ENCODE measurements at regions not wholly inside any gene's neighbourhood (a gene's known extent, or its start where the extent isn't known, plus 50 kb on each side); places are given as distances from the start of the nearest gene placed in this dataset.

GRCh38 chr2:149733936-149734685 lies 146.5 kb upstream of the MMADHC start:
- ATAC-seq (ENCODE audit: low read depth in 2 of 2) (no peak), DNase-seq (no peak)
- Histone ChIP-seq H3K4me3 (ENCODE audit: low read depth, low read length) (no peak overlapping the region), H3K9me3 (ENCODE audit: control insufficient read depth in 2 of 2, low read length in 2 of 2) (no peaks in the 10 kb centered on the region), H3K36me3 (ENCODE audit: control insufficient read depth, insufficient read depth, low read length) (no peaks in the 10 kb centered on the region), H3K27ac (ENCODE audit: insufficient read depth, low read length, poor library complexity, severe bottlenecking) (no peak overlapping the region), H3K27me3 (ENCODE audit: control insufficient read depth, insufficient read depth, low read length) (no peaks in the 10 kb centered on the region), H3K4me1 (ENCODE audit: control insufficient read depth, insufficient read depth, low read length, poor library complexity, severe bottlenecking) (no peaks in the 10 kb centered on the region)
- no peaks in the 10 kb centered on the region for H3K27me3 Mint-ChIP-seq
- H3K27ac Mint-ChIP-seq = no peak overlapping the region
- H3K9me3 Mint-ChIP-seq = peaks cover 0 to 2% (median 0%) of the 10 kb centered on the region in 7 donors
- H3K4me3 Mint-ChIP-seq = no peak overlapping the region
- no peaks in the 10 kb centered on the region for H3K36me3 Mint-ChIP-seq
- H3K4me1 Mint-ChIP-seq = no peaks in the 10 kb centered on the region

GRCh38 chr2:149732730-149733290 lies 145.2 kb upstream of the MMADHC start:
- no peaks in the 10 kb centered on the region for H3K9me3 ChIP-seq (ENCODE audit: control insufficient read depth in 2 of 2, low read length in 2 of 2)
- H3K4me1 Mint-ChIP-seq = no peaks in the 10 kb centered on the region
- no peak overlapping the region for H3K27ac Mint-ChIP-seq
- H3K36me3 Mint-ChIP-seq = no peaks in the 10 kb centered on the region
- H3K36me3 ChIP-seq (ENCODE audit: control insufficient read depth, insufficient read depth, low read length) = no peaks in the 10 kb centered on the region
- H3K27me3 ChIP-seq (ENCODE audit: control insufficient read depth, insufficient read depth, low read length) = no peaks in the 10 kb centered on the region
- peaks cover 0 to 1% (median 0%) of the 10 kb centered on the region in 7 donors for H3K9me3 Mint-ChIP-seq
- DNase-seq (no peak), ATAC-seq (ENCODE audit: low read depth in 2 of 2) (no peak)
- H3K27ac ChIP-seq (ENCODE audit: insufficient read depth, low read length, poor library complexity, severe bottlenecking) = no peak overlapping the region
- no peak overlapping the region for H3K4me3 ChIP-seq (ENCODE audit: low read depth, low read length)
- H3K27me3 Mint-ChIP-seq = no peaks in the 10 kb centered on the region
- no peaks in the 10 kb centered on the region for H3K4me1 ChIP-seq (ENCODE audit: control insufficient read depth, insufficient read depth, low read length, poor library complexity, severe bottlenecking)
- no peak overlapping the region for H3K4me3 Mint-ChIP-seq

GRCh38 chr2:149732001-149732685 lies 144.6 kb upstream of the MMADHC start:
- Histone ChIP-seq H3K9me3 (ENCODE audit: control insufficient read depth in 2 of 2, low read length in 2 of 2) (no peaks in the 10 kb centered on the region), H3K27ac (ENCODE audit: insufficient read depth, low read length, poor library complexity, severe bottlenecking) (no peak overlapping the region), H3K4me3 (ENCODE audit: low read depth, low read length) (no peak overlapping the region), H3K4me1 (ENCODE audit: control insufficient read depth, insufficient read depth, low read length, poor library complexity, severe bottlenecking) (no peaks in the 10 kb centered on the region), H3K27me3 (ENCODE audit: control insufficient read depth, insufficient read depth, low read length) (no peaks in the 10 kb centered on the region), H3K36me3 (ENCODE audit: control insufficient read depth, insufficient read depth, low read length) (no peaks in the 10 kb centered on the region)
- no peak overlapping the region for H3K4me3 Mint-ChIP-seq
- H3K4me1 Mint-ChIP-seq = no peaks in the 10 kb centered on the region
- DNase-seq (no peak), ATAC-seq (ENCODE audit: low read depth in 2 of 2) (no peak)
- no peaks in the 10 kb centered on the region for H3K36me3 Mint-ChIP-seq
- H3K27ac Mint-ChIP-seq = no peak overlapping the region
- peaks cover 0 to 1% (median 0%) of the 10 kb centered on the region in 7 donors for H3K9me3 Mint-ChIP-seq
- H3K27me3 Mint-ChIP-seq = no peaks in the 10 kb centered on the region

GRCh38 chr2:149731079-149731478 lies 143.5 kb upstream of the MMADHC start:
- H3K9me3 Mint-ChIP-seq = peaks cover 0 to 1% (median 0%) of the 10 kb centered on the region in 7 donors
- no peaks in the 10 kb centered on the region for H3K4me1 Mint-ChIP-seq
- Histone ChIP-seq H3K4me1 (ENCODE audit: control insufficient read depth, insufficient read depth, low read length, poor library complexity, severe bottlenecking) (no peaks in the 10 kb centered on the region), H3K27me3 (ENCODE audit: control insufficient read depth, insufficient read depth, low read length) (no peaks in the 10 kb centered on the region), H3K4me3 (ENCODE audit: low read depth, low read length) (no peak overlapping the region), H3K9me3 (ENCODE audit: control insufficient read depth in 2 of 2, low read length in 2 of 2) (no peaks in the 10 kb centered on the region), H3K36me3 (ENCODE audit: control insufficient read depth, insufficient read depth, low read length) (no peaks in the 10 kb centered on the region), H3K27ac (ENCODE audit: insufficient read depth, low read length, poor library complexity, severe bottlenecking) (no peak overlapping the region)
- no peak overlapping the region for H3K27ac Mint-ChIP-seq
- H3K36me3 Mint-ChIP-seq = no peaks in the 10 kb centered on the region
- DNase-seq (no peak), ATAC-seq (ENCODE audit: low read depth in 2 of 2) (no peak)
- H3K27me3 Mint-ChIP-seq = peaks cover 7% of the 10 kb centered on the region
- no peak overlapping the region for H3K4me3 Mint-ChIP-seq

GRCh38 chr2:149729586-149729985 lies 142.0 kb upstream of the MMADHC start:
- Mint-ChIP-seq H3K36me3 (no peaks in the 10 kb centered on the region), H3K4me3 (no peak overlapping the region), H3K9me3 (peaks cover 0 to 1% (median 0%) of the 10 kb centered on the region in 7 donors), H3K27me3 (peaks cover 10% of the 10 kb centered on the region), H3K27ac (no peak overlapping the region), H3K4me1 (no peaks in the 10 kb centered on the region)
- Histone ChIP-seq H3K27ac (ENCODE audit: insufficient read depth, low read length, poor library complexity, severe bottlenecking) (no peak overlapping the region), H3K4me3 (ENCODE audit: low read depth, low read length) (no peak overlapping the region), H3K4me1 (ENCODE audit: control insufficient read depth, insufficient read depth, low read length, poor library complexity, severe bottlenecking) (no peaks in the 10 kb centered on the region), H3K27me3 (ENCODE audit: control insufficient read depth, insufficient read depth, low read length) (no peaks in the 10 kb centered on the region), H3K36me3 (ENCODE audit: control insufficient read depth, insufficient read depth, low read length) (no peaks in the 10 kb centered on the region), H3K9me3 (ENCODE audit: control insufficient read depth in 2 of 2, low read length in 2 of 2) (no peaks in the 10 kb centered on the region)
- DNase-seq (no peak), ATAC-seq (ENCODE audit: low read depth in 2 of 2) (no peak)

GRCh38 chr2:149727927-149728326 lies 140.4 kb upstream of the MMADHC start:
- H3K4me3 ChIP-seq (ENCODE audit: low read depth, low read length) = no peak overlapping the region
- Mint-ChIP-seq H3K36me3 (no peaks in the 10 kb centered on the region), H3K9me3 (peaks cover 0 to 3% (median 0%) of the 10 kb centered on the region in 7 donors), H3K4me3 (no peak overlapping the region), H3K27ac (no peak overlapping the region), H3K4me1 (no peaks in the 10 kb centered on the region), H3K27me3 (peaks cover 10% of the 10 kb centered on the region)
- no peaks in the 10 kb centered on the region for H3K36me3 ChIP-seq (ENCODE audit: control insufficient read depth, insufficient read depth, low read length)
- H3K4me1 ChIP-seq (ENCODE audit: control insufficient read depth, insufficient read depth, low read length, poor library complexity, severe bottlenecking) = no peaks in the 10 kb centered on the region
- H3K27ac ChIP-seq (ENCODE audit: insufficient read depth, low read length, poor library complexity, severe bottlenecking) = no peak overlapping the region
- DNase-seq (no peak), ATAC-seq (ENCODE audit: low read depth in 2 of 2) (no peak)
- H3K27me3 ChIP-seq (ENCODE audit: control insufficient read depth, insufficient read depth, low read length) = no peaks in the 10 kb centered on the region
- H3K9me3 ChIP-seq (ENCODE audit: control insufficient read depth in 2 of 2, low read length in 2 of 2) = no peaks in the 10 kb centered on the region

- H3K9me3 Mint-ChIP-seq = peaks cover 0 to 4% (median 0%) of the 10 kb centered on the region in 7 donors
- H3K27me3 Mint-ChIP-seq = peaks cover 10% of the 10 kb centered on the region
- H3K36me3 ChIP-seq (ENCODE audit: control insufficient read depth, insufficient read depth, low read length) = no peaks in the 10 kb centered on the region
- no peaks in the 10 kb centered on the region for H3K36me3 Mint-ChIP-seq
- H3K4me3 ChIP-seq (ENCODE audit: low read depth, low read length) = no peak overlapping the region
- no peaks in the 10 kb centered on the region for H3K4me1 Mint-ChIP-seq
- H3K27me3 ChIP-seq (ENCODE audit: control insufficient read depth, insufficient read depth, low read length) = no peaks in the 10 kb centered on the region
- DNase-seq = no peak
- no peaks in the 10 kb centered on the region for H3K4me1 ChIP-seq (ENCODE audit: control insufficient read depth, insufficient read depth, low read length, poor library complexity, severe bottlenecking)
- no peak overlapping the region for H3K27ac Mint-ChIP-seq
- H3K4me3 Mint-ChIP-seq = no peak overlapping the region
- H3K27ac ChIP-seq (ENCODE audit: insufficient read depth, low read length, poor library complexity, severe bottlenecking) = no peak overlapping the region
- no peaks in the 10 kb centered on the region for H3K9me3 ChIP-seq (ENCODE audit: control insufficient read depth in 2 of 2, low read length in 2 of 2)
- ATAC-seq (ENCODE audit: low read depth in 2 of 2) = no peak
Measured at GRCh38 chr2:149725234-149725633, 137.7 kb upstream of the MMADHC start.
